GM12892 (cell line): ENCODE measurements at regions not wholly inside any gene's neighbourhood (a gene's known extent, or its start where the extent isn't known, plus 50 kb on each side); places are given as distances from the start of the nearest gene placed in this dataset.

Source experiments
- POLR2A ChIP-seq: IDR thresholded peaks from 2 replicates; pipeline ENCODE4 v1.6.1; 2011; ENCODE audit warnings: low read depth, low read length, control low read depth
- POLR2AphosphoS5 ChIP-seq: IDR thresholded peaks from 2 replicates; pipeline ENCODE4 v1.6.1; 2011; ENCODE audit warnings: low read depth, low read length, control low read depth
- TAF1 ChIP-seq: IDR thresholded peaks from 2 replicates; pipeline ENCODE4 v1.6.1; 2011; ENCODE audit warnings: low read depth, mild to moderate bottlenecking, control low read depth, low read length, borderline replicate concordance

DNA sequence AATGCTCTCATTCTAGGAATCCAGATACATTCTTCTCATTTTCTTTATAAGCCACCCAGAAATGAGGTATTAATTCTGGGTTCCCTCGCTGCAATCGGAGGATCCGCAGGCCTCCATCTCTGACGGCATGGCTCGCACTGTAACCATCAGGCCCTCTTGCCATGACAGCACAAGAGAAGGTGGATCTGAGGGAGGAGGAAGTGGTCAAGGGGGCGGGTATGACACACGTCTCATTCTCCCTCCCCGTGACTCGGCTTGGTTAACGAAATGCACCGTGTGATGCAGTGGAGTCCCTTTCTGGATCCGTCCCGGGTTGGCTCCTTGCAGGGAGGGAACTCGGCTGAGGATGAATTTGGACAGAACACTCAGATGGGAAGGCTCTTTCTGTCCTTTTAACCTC is 280.2 kb downstream of the TCERG1L start:
- no peak for TF ChIP-seq POLR2A
- no peak for TF ChIP-seq POLR2AphosphoS5
- TF ChIP-seq TAF1, result no peak
